ENCODE measurements at regions not wholly inside any gene's neighbourhood (a gene's known extent, or its start where the extent isn't known, plus 50 kb on each side); places are given as distances from the start of the nearest gene placed in this dataset.

DNA sequence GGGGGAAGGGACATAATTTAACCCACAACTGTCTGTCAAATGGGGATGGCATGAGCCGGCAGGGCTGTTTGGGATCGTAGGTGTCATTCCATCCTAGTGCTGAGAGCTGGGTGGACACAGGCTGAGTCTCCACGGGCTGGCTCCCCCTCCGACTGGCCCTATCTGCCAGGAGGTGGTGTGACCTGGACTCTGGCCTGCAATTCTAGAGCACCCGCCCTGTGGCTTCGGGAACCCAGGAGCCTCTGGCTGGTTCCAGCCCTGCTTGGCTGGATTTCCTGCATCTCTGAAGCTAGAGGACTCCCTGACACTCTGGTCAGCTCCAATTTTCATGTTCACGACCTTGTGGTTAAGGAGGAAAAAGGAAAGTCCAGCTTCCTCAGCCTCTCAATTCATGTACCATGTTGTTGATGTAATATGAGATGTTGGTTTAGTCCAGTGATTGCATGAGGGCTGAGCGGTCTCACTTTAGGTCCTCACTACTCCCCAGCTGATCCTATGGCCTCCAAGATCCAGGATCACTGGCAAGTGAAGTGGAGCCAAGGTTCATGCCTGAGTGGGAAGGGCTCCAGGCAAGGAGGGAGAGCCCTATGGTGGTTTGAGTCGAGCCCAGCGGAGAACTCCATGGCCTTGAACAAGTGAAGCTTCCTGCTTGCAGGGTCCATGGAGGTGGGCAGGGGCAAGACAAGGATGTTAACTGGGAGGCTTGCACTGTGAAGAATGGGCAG is 169.1 kb downstream of the NDUFA10 start:
- Histone ChIP-seq H2AFZ (ENCODE audit: low read depth, low read length) (no peak overlapping the region), H3K9me1 (replicated peaks; ENCODE audit: control insufficient read depth, extremely low read depth, insufficient read depth, low read length) (no peaks in the 10 kb centered on the region), H3K27ac (ENCODE audit: insufficient read depth, low read depth, low read length) (no peak overlapping the region), H3K27me3 (ENCODE audit: control insufficient read depth in 2 of 2, insufficient read depth in 2 of 2, low read length in 2 of 2) (no peaks in the 10 kb centered on the region), H4K20me1 (replicated peaks; ENCODE audit: control insufficient read depth, extremely low read depth, insufficient read depth, low read length) (no peaks in the 10 kb centered on the region), H3K4me3 (replicated peaks in 1 of 3; ENCODE audit: insufficient read depth in 1 of 3, low read depth in 1 of 3, low read length in 3 of 3) (no peak overlapping the region), H3K9ac (replicated peaks; ENCODE audit: extremely low read depth, insufficient read depth, low read length) (no peak overlapping the region), H3K9me3 (replicated peaks; ENCODE audit: control insufficient read depth, insufficient read depth, low read length) (peaks cover 4% of the 10 kb centered on the region), H3K4me1 (ENCODE audit: control insufficient read depth, extremely low read depth, insufficient read depth, low read length) (peaks cover 6% of the 10 kb centered on the region), H3K36me3 (ENCODE audit: control insufficient read depth in 2 of 2, extremely low read depth in 1 of 2, insufficient read depth in 2 of 2, low read length in 2 of 2) (no peaks in the 10 kb centered on the region), H3K79me2 (ENCODE audit: control insufficient read depth, insufficient read depth, low read length) (no peaks in the 10 kb centered on the region), H3K4me2 (ENCODE audit: insufficient read depth, low read length) (no peak overlapping the region)
- POLR2A ChIA-PET = no interaction called here
- no peak for TF ChIP-seq EZH2 (IDR thresholded peaks at IDR 0.05; ENCODE audit: borderline replicate concordance, low read depth, low read length, severe bottlenecking)
- TF ChIP-seq FOS (IDR thresholded peaks at IDR 0.05; ENCODE audit: borderline replicate concordance, insufficient read depth, low read length) = no peak
- no peak for TF ChIP-seq POLR2AphosphoS5 (IDR thresholded peaks at IDR 0.05; ENCODE audit: insufficient read depth, low read depth, low read length)
- no peak for TF ChIP-seq POLR2A (IDR thresholded peaks at IDR 0.05; ENCODE audit: low read depth, low read length)
- no peak for TF ChIP-seq MYC (IDR thresholded peaks at IDR 0.05; ENCODE audit: low read depth, low read length)
- TF ChIP-seq GATA2 (IDR thresholded peaks at IDR 0.05; ENCODE audit: insufficient read depth, insufficient read length, low read depth, low read length) = no peak
- TF ChIP-seq, protein P1, sequence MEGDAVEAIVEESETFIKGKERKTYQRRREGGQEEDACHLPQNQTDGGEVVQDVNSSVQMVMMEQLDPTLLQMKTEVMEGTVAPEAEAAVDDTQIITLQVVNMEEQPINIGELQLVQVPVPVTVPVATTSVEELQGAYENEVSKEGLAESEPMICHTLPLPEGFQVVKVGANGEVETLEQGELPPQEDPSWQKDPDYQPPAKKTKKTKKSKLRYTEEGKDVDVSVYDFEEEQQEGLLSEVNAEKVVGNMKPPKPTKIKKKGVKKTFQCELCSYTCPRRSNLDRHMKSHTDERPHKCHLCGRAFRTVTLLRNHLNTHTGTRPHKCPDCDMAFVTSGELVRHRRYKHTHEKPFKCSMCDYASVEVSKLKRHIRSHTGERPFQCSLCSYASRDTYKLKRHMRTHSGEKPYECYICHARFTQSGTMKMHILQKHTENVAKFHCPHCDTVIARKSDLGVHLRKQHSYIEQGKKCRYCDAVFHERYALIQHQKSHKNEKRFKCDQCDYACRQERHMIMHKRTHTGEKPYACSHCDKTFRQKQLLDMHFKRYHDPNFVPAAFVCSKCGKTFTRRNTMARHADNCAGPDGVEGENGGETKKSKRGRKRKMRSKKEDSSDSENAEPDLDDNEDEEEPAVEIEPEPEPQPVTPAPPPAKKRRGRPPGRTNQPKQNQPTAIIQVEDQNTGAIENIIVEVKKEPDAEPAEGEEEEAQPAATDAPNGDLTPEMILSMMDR (IDR thresholded peaks at IDR 0.05; ENCODE audit: extremely low read depth in 1 of 2, insufficient read depth in 1 of 2, low read depth in 1 of 2, low read length in 2 of 2) = no peak
- TF ChIP-seq, protein P2, sequence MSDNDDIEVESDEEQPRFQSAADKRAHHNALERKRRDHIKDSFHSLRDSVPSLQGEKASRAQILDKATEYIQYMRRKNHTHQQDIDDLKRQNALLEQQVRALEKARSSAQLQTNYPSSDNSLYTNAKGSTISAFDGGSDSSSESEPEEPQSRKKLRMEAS (IDR thresholded peaks at IDR 0.05; ENCODE audit: insufficient read depth, insufficient read length) = no peak
- no peak for TF ChIP-seq JUN (IDR thresholded peaks at IDR 0.05; ENCODE audit: borderline replicate concordance, insufficient read depth, insufficient read length, low read depth)
- dilution Hi-C loops (cut with MboI; ENCODE audit: extremely low pct_ligation_motif_present, low sequenced_read_pairs) (no loop called here), intact Hi-C loops (cut with micrococcal nuclease) (no loop called here)
- CTCF ChIA-PET = no interaction called here
- FAIRE-seq (no peak), DNase-seq (ENCODE audit: low read depth, low spot score) (no peak)
- BruUV-seq (replicated peaks) = no TSS peak
